ENCODE measurements at regions not wholly inside any gene's neighbourhood (a gene's known extent, or its start where the extent isn't known, plus 50 kb on each side); places are given as distances from the start of the nearest gene placed in this dataset.

- DNase-seq: no peak
These were observed 425.9 kb upstream of the MPDZ start for GRCh38 chr9:13705373-13705772.

- DNase-seq: no peak
These were observed 411.1 kb upstream of the MPDZ start for GRCh38 chr9:13690595-13690994.

GRCh38 chr9:13689925-13690324 is 410.4 kb upstream of the MPDZ start:
- no peak for DNase-seq

GRCh38 chr9:13688990-13689600 is 409.6 kb upstream of the MPDZ start:
- no peak for DNase-seq

GRCh38 chr9:13688223-13688989 is 408.9 kb upstream of the MPDZ start:
- DNase-seq: no peak

- DNase-seq: no peak
These were observed 405.2 kb upstream of the MPDZ start for GRCh38 chr9:13684656-13685055.

GRCh38 chr9:13677801-13678200 is 398.3 kb upstream of the MPDZ start:
- no peak for DNase-seq

GRCh38 chr9:13675638-13676000 is 396.1 kb upstream of the MPDZ start:
- DNase-seq: no peak

GRCh38 chr9:13674926-13675637 is 395.6 kb upstream of the MPDZ start:
- DNase-seq: no peak

GRCh38 chr9:13673348-13673747 is 393.9 kb upstream of the MPDZ start:
- DNase-seq: no peak

GRCh38 chr9:13665418-13666066 is 386.1 kb upstream of the MPDZ start:
- DNase-seq: no peak

GRCh38 chr9:13661014-13661413 is 381.5 kb upstream of the MPDZ start:
- DNase-seq: no peak

GRCh38 chr9:13651969-13652663 is 372.6 kb upstream of the MPDZ start:
- DNase-seq: no peak

GRCh38 chr9:13651526-13651925 is 372.0 kb upstream of the MPDZ start:
- no peak for DNase-seq

- DNase-seq: no peak
These were observed 369.2 kb upstream of the MPDZ start for GRCh38 chr9:13648676-13649075.

- no peak for DNase-seq
These were observed 368.6 kb upstream of the MPDZ start for GRCh38 chr9:13648068-13648467.

GRCh38 chr9:13646500-13647021 is 367.1 kb upstream of the MPDZ start:
- no peak for DNase-seq

- DNase-seq: no peak
These were observed 366.1 kb upstream of the MPDZ start for GRCh38 chr9:13645557-13645956.

GRCh38 chr9:13644675-13645074 is 365.2 kb upstream of the MPDZ start:
- no peak for DNase-seq

- DNase-seq: no peak
These were observed 363.2 kb upstream of the MPDZ start for GRCh38 chr9:13642646-13643045.

GRCh38 chr9:13629067-13629466 is 349.6 kb upstream of the MPDZ start:
- no peak for DNase-seq

GRCh38 chr9:13628526-13628925 is 349.0 kb upstream of the MPDZ start:
- no peak for DNase-seq

GRCh38 chr9:13627502-13627901 is 348.0 kb upstream of the MPDZ start:
- DNase-seq: no peak

All from NCI-H524 treated with DMSO at 0.1 percent for 48 hours (cell line).